HCT116 (cell line): ENCODE measurements at regions not wholly inside any gene's neighbourhood (a gene's known extent, or its start where the extent isn't known, plus 50 kb on each side); places are given as distances from the start of the nearest gene placed in this dataset.

ENCODE experiments used
- ATAC-seq: fragments of 200-7000 bp; cut with Tn5 transposase; 2 replicates; pipeline ENCODE4 v1.9.1; 2020; ENCODE audit warnings: mild to moderate bottlenecking, moderate library complexity
- BruUV-seq: library from RNA; stranded (reverse); fragments of 400-500 nt; replicated peaks from 2 replicates; lab custom pipeline; 2021; lab: Mats Ljungman, UMichigan
- CTCF ChIA-PET: fragments of 300-600 bp; sonication (Branson Sonifier 250); formaldehyde crosslinking; loops from one replicate; lab custom pipeline; 2021; ENCODE audit warnings: antibody characterized with exemption; lab: Charles Lee
- POLR2A ChIA-PET: fragments of 300-600, 350-600 bp; sonication (Branson Sonifier 250); formaldehyde crosslinking; loops from one replicate; lab custom pipeline; 2021; ENCODE audit warnings: antibody characterized with exemption; lab: Charles Lee
- RAD21 ChIA-PET, 2 experiments: fragments of 300-600 bp; sonication (Branson Sonifier 250); formaldehyde crosslinking; loops; one replicate each; lab custom pipeline; 2023; ENCODE audit warnings: low total read pairs in 2 of 2; ENCODE audit not compliant: uncharacterized antibody in 2 of 2, unreplicated experiment in 2 of 2, low non-redundant PET in 1 of 2; lab: Charles Lee
- DNase-seq: peaks from one replicate; pipeline ENCODE4 v3.0.0-alpha.2; 2010; ENCODE audit warnings: low read depth, low spot score
- H2AFZ ChIP-seq: fragments of 200-600 bp; shearing (Covaris generic), sonication (generic); 2 replicates; pipeline ENCODE4 v1.6.1; 2017; ENCODE audit warnings: low read depth, mixed run types, mixed read lengths, antibody characterized with exemption, low read length; ENCODE audit not compliant: poor library complexity, severe bottlenecking
- H3K27ac ChIP-seq: 2 replicates; pipeline ENCODE4 v1.5.1; 2012; ENCODE audit warnings: low read depth, low read length
- H3K27me3 ChIP-seq: fragments of 200-600 bp; sonication (generic); 2 replicates; pipeline ENCODE4 v1.6.1; 2016; ENCODE audit warnings: mixed run types, low read length, mixed read lengths; ENCODE audit not compliant: insufficient read depth
- H3K36me3 ChIP-seq, 2 experiments: fragments of 200-500 bp in 1 of 2; fragments of 200-600 bp in 1 of 2; sonication (Bioruptor generic) in 1 of 2; sonication (generic) in 1 of 2; 2 replicates each; pipeline versions ENCODE4 v1.5.1 to v1.6.1; 2014 to 2016; ENCODE audit warnings: low read length in 2 of 2, inconsistent platforms in 1 of 2, mixed read lengths in 1 of 2, mixed run types in 1 of 2; ENCODE audit not compliant: insufficient read depth in 2 of 2, control insufficient read depth in 1 of 2
- H3K4me1 ChIP-seq, 2 experiments: fragments of 200-600 bp in 1 of 2; sonication (generic) in 1 of 2; 2 replicates each; pipeline versions ENCODE4 v1.5.1 to v1.6.1; 2012 to 2017; ENCODE audit warnings: low read length in 2 of 2, inconsistent platforms in 1 of 2, mild to moderate bottlenecking in 1 of 2, mixed read lengths in 1 of 2, mixed run types in 1 of 2, moderate library complexity in 1 of 2; ENCODE audit not compliant: insufficient read depth in 2 of 2, control insufficient read depth in 1 of 2
- H3K4me2 ChIP-seq: fragments of 200-600 bp; sonication (generic); 2 replicates; pipeline ENCODE4 v1.6.1; 2017; ENCODE audit warnings: mixed run types, low read length, mixed read lengths
- H3K4me3 ChIP-seq, 2 experiments: fragments of 200-600 bp in 1 of 2; sonication (generic) in 1 of 2; replicated peaks in 1 of 2; 2 replicates each; pipeline ENCODE4 v1.5.1; 2011 to 2016; ENCODE audit warnings: low read length in 2 of 2, control low read depth in 1 of 2, low read depth in 1 of 2, mild to moderate bottlenecking in 1 of 2, mixed read lengths in 1 of 2, mixed run types in 1 of 2
- H3K79me2 ChIP-seq: fragments of 200-600 bp; sonication (generic); 2 replicates; pipeline ENCODE4 v1.6.1; 2017; ENCODE audit warnings: mild to moderate bottlenecking, mixed run types, low read length, moderate library complexity, mixed read lengths; ENCODE audit not compliant: insufficient read depth
- H3K9ac ChIP-seq: fragments of 200-600 bp; sonication (generic); 2 replicates; pipeline ENCODE4 v1.6.1; 2016; ENCODE audit warnings: low read length, mixed read lengths
- H3K9me2 ChIP-seq: fragments of 200-600 bp; sonication (generic), shearing (Covaris generic); 2 replicates; pipeline ENCODE4 v1.6.1; 2017; ENCODE audit warnings: mixed run types, mild to moderate bottlenecking, moderate library complexity; ENCODE audit not compliant: insufficient read depth
- H3K9me3 ChIP-seq, 2 experiments: fragments of 200-500 bp in 1 of 2; fragments of 200-600 bp in 1 of 2; sonication (Bioruptor generic) in 1 of 2; sonication (generic) in 1 of 2; 2 replicates each; pipeline ENCODE4 v1.6.1; 2014 to 2017; ENCODE audit warnings: low read length in 2 of 2, mixed read lengths in 2 of 2, inconsistent platforms in 1 of 2, low read depth in 1 of 2, mild to moderate bottlenecking in 1 of 2, mixed run types in 1 of 2, moderate library complexity in 1 of 2; ENCODE audit not compliant: control insufficient read depth in 1 of 2, insufficient read depth in 1 of 2
- H4K20me1 ChIP-seq: fragments of 200-600 bp; sonication (generic), shearing (Covaris generic); 2 replicates; pipeline ENCODE4 v1.6.1; 2017; ENCODE audit warnings: mixed run types, mild to moderate bottlenecking, moderate library complexity; ENCODE audit not compliant: insufficient read depth
- CEBPB ChIP-seq: IDR thresholded peaks from 2 replicates; pipeline ENCODE4 v1.6.1; 2012; ENCODE audit warnings: low read depth
- FOSL1 ChIP-seq: IDR thresholded peaks from 2 replicates; pipeline ENCODE4 v1.6.1; 2012; ENCODE audit warnings: low read depth
- TCF7L2 ChIP-seq: IDR thresholded peaks from 2 replicates; pipeline ENCODE4 v1.7.0; 2011; ENCODE audit warnings: borderline replicate concordance, inconsistent platforms; ENCODE audit not compliant: insufficient read depth, insufficient read length; ENCODE audit errors: extremely low read depth
- intact Hi-C: fragments of 100-400 bp; cut with micrococcal nuclease; formaldehyde crosslinking; loops from 2 replicates; pipeline ENCODE4 v1.10.0; 2022

GRCh38 chr17:13776027-13776551, 174.4 kb upstream of the HS3ST3A1 start:
- Histone ChIP-seq H3K27ac (no peak overlapping the region), H3K9me2 (no peaks in the 10 kb centered on the region), H3K79me2 (no peaks in the 10 kb centered on the region), H3K9me3 (no peaks in the 10 kb centered on the region), H2AFZ (no peak overlapping the region), H3K4me3 (no peak overlapping the region)
- POLR2A ChIA-PET = interaction anchor here (1.4 kb wide), 1 partner anchor 9 kb away, joined by 3 read pairs; no protein-coding TSS in a partner anchor
- RAD21 ChIA-PET = no interaction called here
- no TSS peak for BruUV-seq
- CTCF ChIA-PET = no interaction called here
- TF ChIP-seq CEBPB = no peak
- TF ChIP-seq TCF7L2 = peak; percentile 97
- TF ChIP-seq, all 23 proteins: peak for 1
- no peaks in the 10 kb centered on the region for H3K36me3 ChIP-seq
- H3K4me1 ChIP-seq = no peaks in the 10 kb centered on the region
- no peak overlapping the region for H3K4me2 ChIP-seq
- H3K9ac ChIP-seq = no peak overlapping the region
- no peaks in the 10 kb centered on the region for H3K27me3 ChIP-seq
- no peak for ATAC-seq
- intact Hi-C loops = no loop called here
- no peaks in the 10 kb centered on the region for H4K20me1 ChIP-seq
- DNase-seq = no peak

DNA sequence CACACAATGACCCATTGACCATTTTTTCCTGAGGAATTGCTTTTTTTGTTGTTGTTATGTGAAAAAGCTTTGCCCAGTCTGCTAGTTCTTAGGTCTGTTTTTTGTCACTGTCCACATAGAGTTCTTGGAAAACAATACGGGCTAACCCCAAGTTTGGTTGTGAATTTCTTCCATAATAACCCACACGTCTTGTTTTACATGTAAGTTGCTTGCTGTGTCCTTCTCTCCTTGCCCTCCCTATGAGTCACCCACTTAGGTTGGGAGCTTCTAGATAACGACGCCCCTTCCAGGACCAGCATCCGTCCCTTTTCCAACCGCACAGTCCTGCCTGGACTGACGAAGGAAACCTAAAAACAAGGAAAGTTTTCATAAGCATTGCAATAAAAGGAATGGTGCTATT, 175.3 kb upstream of the HS3ST3A1 start:
- no peak for DNase-seq

More for the DNA sequence above, 175.3 kb upstream of the HS3ST3A1 start:
- no peak overlapping the region for H3K4me3 ChIP-seq
- H2AFZ ChIP-seq = no peak overlapping the region
- no peaks in the 10 kb centered on the region for H3K79me2 ChIP-seq
- TF ChIP-seq FOSL1 (no peak), TCF7L2 (no peak)
- POLR2A ChIA-PET = no interaction called here
- H3K9me3 ChIP-seq = no peaks in the 10 kb centered on the region
- ATAC-seq = no peak
- H4K20me1 ChIP-seq = no peaks in the 10 kb centered on the region
- no peak overlapping the region for H3K27ac ChIP-seq
- intact Hi-C loops = no loop called here
- CTCF ChIA-PET = no interaction called here
- no peak overlapping the region for H3K9ac ChIP-seq
- no peaks in the 10 kb centered on the region for H3K4me1 ChIP-seq
- no TSS peak for BruUV-seq
- RAD21 ChIA-PET = no interaction called here
- H3K36me3 ChIP-seq = no peaks in the 10 kb centered on the region
- no peak overlapping the region for H3K4me2 ChIP-seq
- H3K27me3 ChIP-seq = no peaks in the 10 kb centered on the region
- no peaks in the 10 kb centered on the region for H3K9me2 ChIP-seq
